IMR-90 (cell line): ENCODE measurements at regions not wholly inside any gene's neighbourhood (a gene's known extent, or its start where the extent isn't known, plus 50 kb on each side); places are given as distances from the start of the nearest gene placed in this dataset.

Source experiments
- ATAC-seq: fragments of 200-7000 bp; cut with Tn5 transposase; 2 replicates; pipeline ENCODE4 v1.9.1; 2020; ENCODE audit warnings: low read depth, mild to moderate bottlenecking, moderate library complexity
- BruUV-seq: library from RNA; stranded (reverse); fragments of 400-500 nt; replicated peaks from 2 replicates; lab custom pipeline; 2021; lab: Mats Ljungman, UMichigan
- CTCF ChIA-PET: fragments of 300-600 bp; formaldehyde crosslinking; extraction: SDS; loops from one replicate; lab custom pipeline; 2021; ENCODE audit warnings: antibody characterized with exemption; lab: Yijun Ruan, JAX
- POLR2A ChIA-PET: fragments of 300-600 bp; sonication (Branson Sonifier 250); formaldehyde crosslinking; loops from one replicate; lab custom pipeline; 2022; ENCODE audit warnings: antibody characterized with exemption; ENCODE audit not compliant: unreplicated experiment; lab: Charles Lee
- DNase-seq: peaks from one replicate; pipeline ENCODE4 v3.0.0; 2013
- H2AFZ ChIP-seq: replicated peaks from 2 replicates; pipeline ENCODE3; 2013; ENCODE audit warnings: low read length, mild to moderate bottlenecking; ENCODE audit not compliant: poor library complexity
- H2AK5ac ChIP-seq: 2 replicates; pipeline ENCODE4 v1.6.1; 2013; ENCODE audit warnings: low read depth, low read length, inconsistent platforms
- H2AK9ac ChIP-seq: replicated peaks from 2 replicates; pipeline ENCODE3; 2013; ENCODE audit warnings: mild to moderate bottlenecking, low read depth, low read length, moderate library complexity; ENCODE audit not compliant: poor library complexity
- H2BK120ac ChIP-seq: 2 replicates; pipeline ENCODE4 v1.6.1; 2013; ENCODE audit warnings: low read depth, low read length, inconsistent platforms
- H2BK15ac ChIP-seq: 3 replicates; pipeline ENCODE4 v1.6.1; 2013; ENCODE audit warnings: low read depth, low read length, inconsistent platforms
- H2BK20ac ChIP-seq: 2 replicates; pipeline ENCODE4 v1.6.1; 2013; ENCODE audit warnings: low read depth, mild to moderate bottlenecking, inconsistent platforms, low read length, moderate library complexity
- H2BK5ac ChIP-seq: 2 replicates; pipeline ENCODE4 v1.6.1; 2013; ENCODE audit warnings: mild to moderate bottlenecking, low read depth, low read length, inconsistent platforms; ENCODE audit not compliant: poor library complexity, severe bottlenecking
- H3K14ac ChIP-seq: replicated peaks from 2 replicates; pipeline ENCODE4 v1.6.1; 2013; ENCODE audit warnings: low read depth, low read length, inconsistent platforms
- H3K18ac ChIP-seq: 2 replicates; pipeline ENCODE4 v1.6.1; 2013; ENCODE audit warnings: low read depth, low read length, control low read depth
- H3K23ac ChIP-seq: 2 replicates; pipeline ENCODE4 v1.6.1; 2013; ENCODE audit warnings: low read depth, low read length, inconsistent platforms
- H3K27ac ChIP-seq: 2 replicates; pipeline ENCODE4 v1.5.1; 2013; ENCODE audit warnings: mild to moderate bottlenecking, control low read depth, low read length; ENCODE audit not compliant: insufficient read depth
- H3K27me3 ChIP-seq: 2 replicates; pipeline ENCODE4 v1.6.1; 2013; ENCODE audit warnings: low read length; ENCODE audit not compliant: control insufficient read depth, insufficient read depth
- H3K36me3 ChIP-seq: 2 replicates; pipeline ENCODE4 v1.6.1; 2013; ENCODE audit warnings: low read length, mixed read lengths; ENCODE audit not compliant: control insufficient read depth, insufficient read depth
- H3K4ac ChIP-seq: 2 replicates; pipeline ENCODE4 v1.6.1; 2013; ENCODE audit warnings: low read depth, low read length, inconsistent platforms
- H3K4me1 ChIP-seq: 2 replicates; pipeline ENCODE4 v1.6.1; 2013; ENCODE audit warnings: low read length, mixed read lengths; ENCODE audit not compliant: control insufficient read depth, insufficient read depth
- H3K4me2 ChIP-seq: 2 replicates; pipeline ENCODE4 v1.6.1; 2013; ENCODE audit warnings: low read depth, mild to moderate bottlenecking, control low read depth, low read length, moderate library complexity
- H3K4me3 ChIP-seq: 2 replicates; pipeline ENCODE4 v1.5.1; 2013; ENCODE audit warnings: low read depth, mild to moderate bottlenecking, control low read depth, low read length, moderate library complexity; ENCODE audit not compliant: insufficient read depth
- H3K56ac ChIP-seq: 2 replicates; pipeline ENCODE4 v1.6.1; 2013; ENCODE audit warnings: low read length, inconsistent platforms; ENCODE audit not compliant: insufficient read depth; ENCODE audit errors: extremely low read depth
- H3K79me1 ChIP-seq, 2 experiments: 2 replicates each; pipeline ENCODE4 v1.6.1; 2013; ENCODE audit warnings: low read length in 2 of 2, inconsistent platforms in 1 of 2, low read depth in 1 of 2
- H3K9ac ChIP-seq: 2 replicates; pipeline ENCODE4 v1.6.1; 2013; ENCODE audit warnings: low read depth, low read length, control low read depth
- H3K9me1 ChIP-seq: 2 replicates; pipeline ENCODE4 v1.6.1; 2013; ENCODE audit warnings: low read length, inconsistent platforms; ENCODE audit not compliant: insufficient read depth
- H3K9me3 ChIP-seq: 2 replicates; pipeline ENCODE4 v1.6.1; 2013; ENCODE audit warnings: low read length; ENCODE audit not compliant: control insufficient read depth, insufficient read depth
- H4K20me1 ChIP-seq: 2 replicates; pipeline ENCODE4 v1.6.1; 2013; ENCODE audit warnings: low read length, inconsistent platforms; ENCODE audit not compliant: insufficient read depth
- H4K5ac ChIP-seq: 2 replicates; pipeline ENCODE4 v1.6.1; 2013; ENCODE audit warnings: mild to moderate bottlenecking, low read depth, low read length, control low read depth
- H4K8ac ChIP-seq, 2 experiments: 2 replicates each; pipeline ENCODE4 v1.6.1; 2013; ENCODE audit warnings: low read depth in 2 of 2, low read length in 2 of 2, control low read depth in 1 of 2, inconsistent platforms in 1 of 2
- H4K91ac ChIP-seq: 2 replicates; pipeline ENCODE4 v1.6.1; 2013; ENCODE audit warnings: low read depth, low read length, inconsistent platforms; ENCODE audit not compliant: insufficient read depth
- BHLHE40 ChIP-seq: fragments of 150-350 bp; IDR thresholded peaks from 2 replicates; pipeline ENCODE4 v1.6.1; 2016; ENCODE audit warnings: mild to moderate bottlenecking, low read depth, low read length
- CEBPB ChIP-seq: IDR thresholded peaks from 2 replicates; pipeline ENCODE4 v1.6.1; 2012; ENCODE audit warnings: low read depth, low read length, improper control_type of control experiment
- CHD1 ChIP-seq: IDR thresholded peaks from 2 replicates; pipeline ENCODE4 v1.6.1; 2012; ENCODE audit warnings: low read depth, low read length, improper control_type of control experiment
- ELK1 ChIP-seq: fragments of 150-350 bp; IDR thresholded peaks from 2 replicates; pipeline ENCODE4 v1.6.1; 2016; ENCODE audit warnings: low read depth, mild to moderate bottlenecking, low read length, moderate library complexity, borderline replicate concordance
- FOS ChIP-seq: fragments of 150-350 bp; IDR thresholded peaks from 2 replicates; pipeline ENCODE4 v1.6.1; 2016; ENCODE audit warnings: low read depth, low read length
- MAFK ChIP-seq: IDR thresholded peaks from 2 replicates; pipeline ENCODE4 v1.6.1; 2012; ENCODE audit warnings: low read depth, low read length, improper control_type of control experiment
- MAZ ChIP-seq: IDR thresholded peaks from 2 replicates; pipeline ENCODE4 v1.6.1; 2012; ENCODE audit warnings: low read depth, mild to moderate bottlenecking, low read length, improper control_type of control experiment, moderate library complexity, borderline replicate concordance
- MXI1 ChIP-seq: IDR thresholded peaks from 2 replicates; pipeline ENCODE4 v1.6.1; 2012; ENCODE audit warnings: low read depth, mild to moderate bottlenecking, low read length, moderate library complexity, borderline replicate concordance
- NFE2L2 ChIP-seq: fragments of 150-350 bp; IDR thresholded peaks from 2 replicates; pipeline ENCODE4 v1.6.1; 2016; ENCODE audit warnings: low read depth, mild to moderate bottlenecking, low read length
- POLR2A ChIP-seq: IDR thresholded peaks from 2 replicates; pipeline ENCODE4 v1.6.1; 2012; ENCODE audit warnings: mild to moderate bottlenecking, low read depth, low read length
- RAD21 ChIP-seq: IDR thresholded peaks from 2 replicates; pipeline ENCODE4 v1.6.1; 2012; ENCODE audit warnings: low read length, improper control_type of control experiment
- RCOR1 ChIP-seq: IDR thresholded peaks from 2 replicates; pipeline ENCODE4 v1.6.1; 2012; ENCODE audit warnings: mild to moderate bottlenecking, low read length, improper control_type of control experiment; ENCODE audit not compliant: insufficient replicate concordance
- RFX5 ChIP-seq: IDR thresholded peaks from 2 replicates; pipeline ENCODE4 v1.8.0; 2012; ENCODE audit warnings: low read depth, mild to moderate bottlenecking, low read length, moderate library complexity
- SMC3 ChIP-seq: fragments of 150-350 bp; IDR thresholded peaks from 2 replicates; pipeline ENCODE4 v1.6.1; 2016; ENCODE audit warnings: low read depth, mild to moderate bottlenecking, antibody characterized with exemption, low read length, moderate library complexity
- WGBS, 2 experiments: methylation state at CpG; one replicate each; pipeline versions ENCODE4 v1.1.5 to v1.1.7; 2013; ENCODE audit warnings: missing lambda C conversion rate in 2 of 2; ENCODE audit not compliant: insufficient read length in 1 of 2; ENCODE audit errors: extremely low coverage in 2 of 2; 5-methylcytosine and 5-hydroxymethylcytosine counted together
- dilution Hi-C: fragments of 300-500 bp; cut with HindIII; formaldehyde crosslinking; loops from one replicate; pipeline ENCODE4 v1.14.3; 2018; ENCODE audit warnings: low sequenced_read_pairs; ENCODE audit not compliant: unreplicated experiment
- in situ Hi-C: fragments of 300-500 bp; cut with MboI; formaldehyde crosslinking; loops from 3 replicates; pipeline ENCODE4 v1.14.3; 2019; ENCODE audit warnings: low sequenced_read_pairs, inconsistent platforms, mixed read lengths
- intact Hi-C: fragments of 100-400 bp; cut with micrococcal nuclease; formaldehyde crosslinking; loops from 2 replicates; pipeline ENCODE4 v1.10.0; 2022
- TF ChIP-seq, protein P1 (sequence below): fragments of 150-350 bp; IDR thresholded peaks from 2 replicates; pipeline ENCODE4 v1.6.1; 2017; ENCODE audit warnings: mild to moderate bottlenecking, antibody characterized with exemption, low read length, low read depth
- TF ChIP-seq, protein P2 (sequence below): conservative IDR thresholded peaks from 2 replicates; pipeline ENCODE4 v1.5.1; 2012; ENCODE audit warnings: mild to moderate bottlenecking, low read depth, low read length, improper control_type of control experiment

- H3K14ac ChIP-seq = no peak overlapping the region
- H3K4me2 ChIP-seq = no peak overlapping the region
- H4K5ac ChIP-seq = no peak overlapping the region
- H3K18ac ChIP-seq = no peak overlapping the region
- H4K20me1 ChIP-seq = no peaks in the 10 kb centered on the region
- intact Hi-C loops (no loop called here), in situ Hi-C loops (no loop called here), dilution Hi-C loops (no loop called here)
- H3K4me1 ChIP-seq = 0 out of 2 replicates have a peak, but pooled peaks cover 2% of the 10 kb centered on the region
- no peak overlapping the region for H2AFZ ChIP-seq
- POLR2A ChIA-PET = no interaction called here
- no peak overlapping the region for H4K8ac ChIP-seq
- no peak overlapping the region for H4K91ac ChIP-seq
- TF ChIP-seq RAD21 (no peak), ELK1 (no peak), FOS (no peak), RCOR1 (no peak), CEBPB (no peak), POLR2A (no peak), SMC3 (no peak), MAZ (no peak), BHLHE40 (no peak), RFX5 (no peak), MAFK (no peak), MXI1 (no peak), CHD1 (no peak), NFE2L2 (no peak)
- TF ChIP-seq, protein P1, sequence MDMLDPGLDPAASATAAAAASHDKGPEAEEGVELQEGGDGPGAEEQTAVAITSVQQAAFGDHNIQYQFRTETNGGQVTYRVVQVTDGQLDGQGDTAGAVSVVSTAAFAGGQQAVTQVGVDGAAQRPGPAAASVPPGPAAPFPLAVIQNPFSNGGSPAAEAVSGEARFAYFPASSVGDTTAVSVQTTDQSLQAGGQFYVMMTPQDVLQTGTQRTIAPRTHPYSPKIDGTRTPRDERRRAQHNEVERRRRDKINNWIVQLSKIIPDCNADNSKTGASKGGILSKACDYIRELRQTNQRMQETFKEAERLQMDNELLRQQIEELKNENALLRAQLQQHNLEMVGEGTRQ = no peak
- TF ChIP-seq, protein P2, sequence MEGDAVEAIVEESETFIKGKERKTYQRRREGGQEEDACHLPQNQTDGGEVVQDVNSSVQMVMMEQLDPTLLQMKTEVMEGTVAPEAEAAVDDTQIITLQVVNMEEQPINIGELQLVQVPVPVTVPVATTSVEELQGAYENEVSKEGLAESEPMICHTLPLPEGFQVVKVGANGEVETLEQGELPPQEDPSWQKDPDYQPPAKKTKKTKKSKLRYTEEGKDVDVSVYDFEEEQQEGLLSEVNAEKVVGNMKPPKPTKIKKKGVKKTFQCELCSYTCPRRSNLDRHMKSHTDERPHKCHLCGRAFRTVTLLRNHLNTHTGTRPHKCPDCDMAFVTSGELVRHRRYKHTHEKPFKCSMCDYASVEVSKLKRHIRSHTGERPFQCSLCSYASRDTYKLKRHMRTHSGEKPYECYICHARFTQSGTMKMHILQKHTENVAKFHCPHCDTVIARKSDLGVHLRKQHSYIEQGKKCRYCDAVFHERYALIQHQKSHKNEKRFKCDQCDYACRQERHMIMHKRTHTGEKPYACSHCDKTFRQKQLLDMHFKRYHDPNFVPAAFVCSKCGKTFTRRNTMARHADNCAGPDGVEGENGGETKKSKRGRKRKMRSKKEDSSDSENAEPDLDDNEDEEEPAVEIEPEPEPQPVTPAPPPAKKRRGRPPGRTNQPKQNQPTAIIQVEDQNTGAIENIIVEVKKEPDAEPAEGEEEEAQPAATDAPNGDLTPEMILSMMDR = no peak
- H2BK15ac ChIP-seq = no peak overlapping the region
- no peak overlapping the region for H3K56ac ChIP-seq
- no peaks in the 10 kb centered on the region for H3K9me1 ChIP-seq
- no peaks in the 10 kb centered on the region for H3K36me3 ChIP-seq
- WGBS, 2 experiments = no CpG with 5 or more reads among the region's 2 CpGs
- H3K27me3 ChIP-seq = no peaks in the 10 kb centered on the region
- H3K9ac ChIP-seq = no peak overlapping the region
- no peak overlapping the region for H3K23ac ChIP-seq
- no peak overlapping the region for H2AK9ac ChIP-seq
- no peak overlapping the region for H3K4ac ChIP-seq
- no peaks in the 10 kb centered on the region for H3K9me3 ChIP-seq
- H3K27ac ChIP-seq = no peak overlapping the region
- BruUV-seq = no TSS peak
- no peak overlapping the region for H3K4me3 ChIP-seq
- no peak for ATAC-seq
- DNase-seq = no peak
- H2BK5ac ChIP-seq = no peak overlapping the region
- H2BK20ac ChIP-seq = no peak overlapping the region
- H3K79me1 ChIP-seq = no peaks in the 10 kb centered on the region
- CTCF ChIA-PET = no interaction called here
- no peak overlapping the region for H2BK120ac ChIP-seq
- H2AK5ac ChIP-seq = no peak overlapping the region
These were observed 741.4 kb downstream of the FAT4 start for GRCh38 chr4:126056116-126056650.
